Medulla oblongata (tissue), 1 donor: ENCODE measurements at regions not wholly inside any gene's neighbourhood (a gene's known extent, or its start where the extent isn't known, plus 50 kb on each side); places are given as distances from the start of the nearest gene placed in this dataset.
A peak's percentile ranks its signal among the peaks of the same experiment; 100 is the strongest.
"Not testable (repeated sequence)": the region's sequence is repeated elsewhere in the genome, so short reads cannot be mapped to it uniquely, and the experiment has no call there.

Experiments used
- DNase-seq: peaks from one replicate; pipeline ENCODE4 v3.0.0-alpha.2; 2015; ENCODE audit errors: extremely low spot score

DNA sequence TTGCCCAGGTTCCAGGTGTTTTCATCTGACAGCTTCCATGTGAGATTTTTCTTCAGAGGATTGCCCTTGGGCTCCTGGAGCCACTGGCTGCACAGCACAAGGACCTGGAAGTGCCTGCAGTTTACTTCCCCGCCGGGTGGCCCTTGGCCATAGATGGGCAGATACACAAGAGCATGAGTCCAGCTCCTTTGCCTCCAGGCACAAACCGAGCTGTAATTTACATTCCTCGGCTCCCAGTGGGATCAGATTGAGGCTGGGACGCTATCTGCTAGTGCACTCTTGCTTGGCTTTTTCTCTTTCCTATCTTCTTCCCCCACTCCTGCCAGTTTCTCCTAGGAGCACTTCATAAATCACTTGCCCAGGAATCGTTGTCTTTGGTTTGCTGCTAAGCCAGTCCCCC is 85.4 kb upstream of the RALY start:
- DNase-seq: no peak

DNA sequence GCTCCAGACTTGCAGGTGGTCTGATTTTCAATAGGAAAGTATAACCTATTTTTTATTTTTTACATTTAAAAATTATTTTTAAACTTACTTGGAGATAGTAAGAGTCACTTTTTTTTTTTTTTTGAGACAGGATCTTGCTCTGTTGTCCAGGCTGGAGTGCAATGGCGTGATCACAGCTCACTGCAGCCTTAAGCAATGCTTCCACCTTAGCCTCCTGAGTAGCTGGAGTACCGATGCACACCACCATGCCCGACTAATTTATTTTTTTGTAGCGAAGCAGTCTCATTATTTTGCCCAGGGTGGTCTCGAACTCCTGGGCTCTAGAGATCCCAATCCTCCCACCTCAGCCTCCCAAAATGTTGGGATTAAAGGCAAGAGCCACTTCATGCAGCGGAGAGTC is 84.8 kb upstream of the RALY start:
- no peak for DNase-seq

DNA sequence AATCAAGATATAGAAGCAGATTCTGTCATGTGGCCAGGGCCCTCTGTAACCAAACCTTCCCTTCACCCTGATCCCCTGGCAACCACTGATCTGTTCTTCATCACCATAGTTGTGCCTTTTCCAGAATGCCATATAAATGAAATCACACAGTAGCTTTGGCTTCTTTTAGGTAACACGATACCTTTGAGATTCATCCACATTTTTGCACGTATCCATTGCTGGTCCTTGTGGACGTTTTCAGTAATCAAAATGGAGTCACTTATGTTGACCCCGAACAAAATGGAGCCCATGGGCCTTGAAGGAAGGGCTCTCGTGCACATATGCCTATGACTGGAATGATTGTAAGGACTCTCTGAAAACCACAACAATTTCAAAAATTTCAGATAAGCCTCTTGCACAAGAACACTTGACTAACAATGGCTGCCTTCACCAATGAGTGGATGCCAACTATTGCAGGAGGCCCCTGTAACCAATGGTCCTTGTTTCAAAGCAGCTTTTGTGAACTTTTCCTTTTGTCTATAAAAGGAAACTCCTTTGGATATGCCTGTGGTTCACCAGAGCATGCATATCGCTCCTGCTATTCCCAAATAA is 84.3 kb upstream of the RALY start:
- no peak for DNase-seq

DNA sequence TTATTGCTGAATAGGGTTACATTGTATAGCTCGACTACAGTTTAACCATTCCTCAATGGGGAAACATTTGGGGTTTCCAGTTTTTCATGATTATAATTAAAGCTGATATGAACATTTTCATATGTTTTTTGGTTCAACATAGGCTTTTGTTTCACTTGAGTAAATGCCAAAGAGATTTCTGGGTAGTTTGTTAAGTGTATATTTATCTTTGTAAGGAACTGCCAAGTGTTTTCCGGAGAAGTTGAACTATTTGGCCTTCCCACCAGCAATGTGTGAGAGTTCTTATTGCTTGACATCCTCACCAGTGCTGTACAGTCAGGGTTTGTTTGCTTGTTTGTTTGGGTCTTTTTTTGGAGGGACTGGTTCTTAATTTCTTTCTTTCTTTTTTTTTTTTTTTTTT is 83.7 kb upstream of the RALY start:
- no peak for DNase-seq

DNA sequence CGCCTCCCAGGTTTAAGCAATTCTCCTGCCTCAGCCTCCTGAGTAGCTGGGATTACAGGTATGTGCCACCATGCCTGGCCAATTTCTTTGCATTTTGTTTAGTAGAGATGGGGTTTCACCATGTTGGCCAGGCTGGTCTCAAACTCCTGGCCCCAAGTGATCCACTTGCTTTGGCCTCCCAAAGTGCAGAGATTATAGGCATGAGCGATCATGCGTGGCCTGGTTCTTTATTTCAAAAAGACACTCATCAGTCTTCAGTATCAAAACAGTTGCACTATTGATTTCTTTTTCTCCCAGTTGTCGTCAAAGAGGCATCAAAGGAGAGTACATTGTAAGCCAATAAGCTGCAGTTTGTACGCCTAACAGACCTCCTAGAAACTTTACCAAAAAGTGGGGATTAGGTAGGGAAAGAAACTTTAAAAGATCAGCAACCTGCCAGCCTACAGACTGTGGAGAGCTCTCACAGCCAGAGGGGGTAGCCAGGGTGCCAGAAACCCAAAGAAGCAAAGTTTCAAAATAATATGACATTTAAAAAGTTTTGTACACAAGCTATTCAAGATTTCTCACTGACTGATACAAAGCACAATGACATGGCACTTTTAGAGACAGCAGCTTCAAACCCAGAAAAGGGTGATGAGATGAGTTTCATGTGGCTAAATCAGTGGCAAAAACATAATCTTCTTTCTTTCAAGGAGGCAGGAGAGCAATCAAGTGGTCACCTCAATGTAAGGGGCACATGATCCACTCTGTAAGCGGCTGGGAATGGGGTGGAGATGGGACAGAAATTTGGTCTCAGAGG is 83.0 kb upstream of the RALY start:
- DNase-seq: no peak

DNA sequence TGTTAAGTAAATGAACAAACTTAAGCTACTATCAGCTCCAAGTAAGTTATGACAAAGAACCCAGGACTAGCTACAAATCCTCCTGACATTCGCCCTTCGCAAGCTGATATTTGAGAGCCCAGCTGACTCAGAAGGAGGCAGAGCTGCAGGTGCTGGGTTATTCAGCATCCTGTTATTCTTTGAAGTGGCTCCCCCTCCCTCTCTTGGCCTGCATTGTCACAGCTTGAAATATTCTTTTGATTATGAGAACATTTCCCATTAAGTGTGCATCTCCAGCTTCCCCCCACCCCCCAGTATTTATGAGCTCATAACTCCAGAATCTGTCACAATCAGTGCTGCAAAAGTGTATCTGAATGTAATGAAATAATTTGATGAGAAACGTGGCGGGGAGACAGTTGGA is 78.8 kb upstream of the RALY start:
- no peak for DNase-seq

DNA sequence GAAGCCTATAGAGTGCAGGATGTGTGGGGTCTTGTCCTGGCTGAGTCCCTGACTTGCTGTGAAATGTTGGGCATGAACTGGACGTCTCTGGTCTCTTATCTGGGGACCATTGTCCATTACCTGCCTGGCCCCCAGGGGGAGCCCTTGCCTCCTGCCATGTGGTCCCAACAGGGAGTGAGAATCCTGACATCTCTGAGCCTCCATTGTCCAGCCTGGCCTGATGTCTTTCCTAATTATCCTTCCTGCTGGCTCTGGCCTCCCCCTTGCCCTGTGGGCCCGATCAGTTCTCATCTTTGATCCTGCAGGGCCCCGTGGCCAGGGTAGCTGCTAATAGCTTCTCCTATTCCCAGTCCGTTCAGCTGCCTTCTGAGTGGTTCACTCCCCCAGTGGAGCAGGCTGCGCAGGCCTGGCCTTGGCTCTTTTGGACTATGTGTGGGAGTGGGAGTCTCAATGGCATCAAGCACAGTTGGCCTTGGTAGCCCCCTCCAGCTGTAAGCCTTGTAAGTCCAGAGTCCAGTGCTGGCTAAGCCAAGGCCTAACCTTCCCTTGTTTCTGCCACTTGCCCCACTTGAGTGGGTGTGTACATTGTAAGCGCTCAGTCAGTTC is 77.9 kb upstream of the RALY start:
- DNase-seq: no peak

DNA sequence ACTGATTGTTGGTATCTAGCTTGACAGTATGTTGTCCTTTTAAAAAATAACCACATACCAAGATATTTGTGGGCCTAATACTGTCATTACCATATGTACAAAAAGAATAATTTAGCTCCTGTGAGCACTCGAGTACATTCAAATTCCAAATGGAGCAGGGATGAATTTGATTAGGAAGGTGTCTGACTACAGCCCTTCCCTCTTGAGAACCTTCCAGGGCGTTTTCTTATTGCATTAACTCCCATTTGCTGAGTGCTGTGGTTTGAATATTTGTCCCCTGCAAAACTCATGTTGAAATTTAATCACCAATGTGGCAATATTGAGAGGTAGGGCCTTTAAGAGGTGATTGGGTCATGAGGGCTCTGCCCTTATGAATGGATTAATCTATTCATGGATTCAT is 76.9 kb upstream of the RALY start:
- no peak for DNase-seq

DNA sequence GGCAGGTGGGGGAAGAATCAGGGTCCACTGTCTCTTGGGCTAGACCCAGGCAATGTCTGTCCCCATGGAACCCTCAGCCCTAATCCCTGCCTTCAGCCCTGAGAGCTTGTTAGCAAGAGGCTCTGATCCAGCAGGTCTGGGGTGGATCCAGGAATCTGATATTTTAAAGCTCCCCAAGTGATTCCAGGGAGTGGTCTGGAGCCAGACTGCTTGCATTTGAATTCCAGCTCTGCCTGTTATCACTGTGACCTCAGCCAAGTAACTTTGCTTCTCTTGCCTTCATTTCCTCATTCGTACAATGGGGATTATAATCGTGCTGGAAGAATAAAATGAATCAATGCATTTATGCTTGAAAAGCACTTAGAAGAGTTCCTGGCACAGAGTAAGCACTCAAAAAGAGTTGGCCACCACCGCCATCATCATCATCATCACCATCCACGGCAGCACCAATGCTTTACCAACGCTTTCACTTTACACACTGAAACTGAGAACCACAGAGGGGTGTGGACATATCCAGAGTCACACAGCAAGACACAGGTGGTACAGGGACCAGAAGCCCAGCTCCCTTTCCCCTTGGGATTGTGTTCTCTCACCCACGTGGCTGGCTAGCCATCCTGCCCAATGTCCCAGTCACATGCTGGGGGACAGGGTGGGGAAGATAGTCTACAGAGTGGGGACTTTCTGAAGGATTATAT is 75.7 kb upstream of the RALY start:
- no peak for DNase-seq

DNA sequence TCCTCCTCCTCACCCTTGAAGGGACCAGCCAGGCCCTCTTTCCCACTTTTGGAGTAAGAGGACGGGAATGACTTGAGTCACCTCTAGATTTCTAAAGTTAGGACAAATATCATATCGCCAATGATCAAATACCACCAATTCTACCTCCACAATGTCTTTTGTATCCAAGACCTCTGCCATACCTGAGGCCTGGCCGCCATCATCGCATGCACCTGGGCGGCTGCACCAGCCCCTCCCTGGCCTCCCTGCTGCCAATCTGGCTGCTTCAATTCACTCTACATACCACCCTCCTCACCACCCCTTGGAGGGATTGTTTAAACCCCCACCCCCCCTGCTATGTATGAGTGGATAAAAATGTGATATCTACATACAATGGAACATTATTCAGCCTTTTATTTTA is 75.0 kb upstream of the RALY start:
- no peak for DNase-seq

DNA sequence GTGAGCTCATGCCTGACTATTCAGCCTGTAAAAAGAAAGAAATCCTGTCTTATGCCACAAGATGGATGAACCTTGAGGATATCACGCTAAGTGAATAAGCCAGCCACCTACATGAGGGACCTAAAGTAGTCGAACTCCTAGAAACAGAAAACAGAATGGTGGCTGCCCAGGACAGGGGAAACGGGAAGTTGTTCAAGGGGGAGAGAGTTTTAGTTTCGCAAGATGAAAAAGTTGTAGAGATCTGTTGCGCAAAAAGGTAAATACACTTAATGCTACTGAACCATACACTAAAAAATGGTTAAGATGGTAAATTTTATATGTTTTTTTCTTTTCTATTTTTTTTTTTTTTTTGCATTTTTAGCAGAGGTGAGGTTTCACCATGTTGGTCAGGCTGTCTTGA is 74.1 kb upstream of the RALY start:
- peak; percentile 13 for DNase-seq

DNA sequence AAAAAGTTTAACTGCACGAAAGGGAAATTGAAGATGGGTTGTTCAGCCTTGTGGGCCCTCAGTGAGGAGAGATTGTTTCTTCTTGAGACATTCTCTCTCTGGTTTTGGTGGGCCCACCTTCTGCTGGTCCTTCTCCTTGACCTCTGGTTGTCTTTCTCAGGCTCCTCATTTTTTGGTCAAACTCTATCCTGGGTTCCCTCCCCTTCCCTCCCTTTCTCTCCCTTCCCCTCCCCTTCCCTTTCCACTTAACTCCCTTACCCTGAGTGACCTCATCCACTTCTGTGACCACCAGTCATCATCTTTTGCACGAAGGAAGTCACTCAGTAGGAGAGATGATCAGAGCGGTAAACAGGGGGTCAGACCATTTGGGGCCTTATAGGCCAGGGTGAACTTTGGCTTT is 71.5 kb upstream of the RALY start:
- DNase-seq: no peak

DNA sequence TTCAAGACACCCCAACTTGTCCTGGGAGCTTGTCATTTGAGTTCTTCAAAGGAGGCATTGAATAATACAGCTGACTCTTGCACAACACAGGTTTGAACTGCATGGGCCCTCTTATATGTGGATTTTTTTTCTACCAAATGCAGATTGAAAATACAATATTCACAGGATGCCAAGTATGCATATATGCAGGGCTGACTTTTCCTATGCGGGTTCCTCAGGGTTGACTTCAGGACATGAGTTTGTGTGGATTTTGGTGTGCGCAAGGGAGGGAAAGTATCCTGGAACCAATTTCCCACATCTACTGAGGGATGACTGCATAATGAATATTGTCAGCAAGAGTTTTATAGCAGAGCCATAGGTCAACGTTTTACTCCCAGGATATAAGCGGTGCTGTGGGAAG is 70.0 kb upstream of the RALY start:
- DNase-seq: no peak

DNA sequence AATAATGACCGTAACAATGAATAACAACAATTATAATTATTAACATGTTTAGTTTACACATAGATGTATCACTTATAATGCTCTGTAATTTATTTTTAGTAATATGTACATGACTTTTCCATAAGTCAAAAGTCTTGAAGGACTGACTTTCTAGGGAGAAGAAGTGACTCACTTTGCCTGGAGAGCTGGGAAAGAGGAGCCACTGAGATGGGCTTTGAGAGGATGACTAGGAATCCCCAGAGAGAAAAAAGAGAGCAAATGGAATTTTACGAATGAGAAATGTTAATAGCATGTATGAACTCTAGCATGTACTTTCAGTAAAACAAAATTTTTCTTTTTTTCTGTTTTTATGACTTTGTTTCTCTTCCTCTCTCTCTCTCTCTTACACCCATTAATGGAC is 67.8 kb upstream of the RALY start:
- DNase-seq: no peak

DNA sequence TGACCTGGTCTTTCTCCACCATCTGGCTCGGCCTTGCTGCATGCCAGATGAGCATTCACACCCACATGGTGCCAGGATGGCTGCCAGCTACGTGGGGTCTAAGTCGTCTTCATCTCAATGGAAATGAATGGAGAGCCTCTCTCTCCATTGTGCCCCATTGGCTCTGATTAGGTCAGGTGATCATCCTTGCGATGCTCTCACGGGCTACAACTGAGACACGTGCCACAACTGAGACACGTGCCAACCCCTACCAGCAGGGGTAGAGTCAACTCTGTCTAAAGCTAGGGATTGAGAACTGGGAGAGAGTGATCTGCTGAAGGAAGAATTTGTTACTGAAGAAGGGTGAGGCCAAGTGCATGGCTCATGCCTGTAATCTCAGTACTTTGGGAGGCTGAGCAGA is 67.3 kb upstream of the RALY start:
- no peak for DNase-seq

DNA sequence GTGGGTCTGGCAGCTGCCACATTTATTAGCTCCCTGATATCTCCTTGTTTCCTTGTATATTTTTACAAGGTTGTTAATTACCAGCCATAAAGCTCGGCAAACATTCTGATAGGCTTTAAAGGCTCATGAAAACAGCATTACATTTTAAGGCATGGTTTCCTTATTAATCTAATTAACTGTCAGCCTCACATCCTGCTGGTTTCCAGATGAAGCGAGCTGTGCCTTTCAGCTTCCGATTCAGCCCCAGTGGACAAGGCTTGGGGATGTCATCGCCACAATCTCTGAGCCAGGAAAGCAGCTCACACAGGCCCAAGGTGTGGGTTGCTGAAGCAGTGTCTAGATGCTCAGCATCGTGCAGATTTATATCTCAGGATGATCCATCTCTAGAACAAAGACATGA is 66.0 kb upstream of the RALY start:
- no peak for DNase-seq

DNA sequence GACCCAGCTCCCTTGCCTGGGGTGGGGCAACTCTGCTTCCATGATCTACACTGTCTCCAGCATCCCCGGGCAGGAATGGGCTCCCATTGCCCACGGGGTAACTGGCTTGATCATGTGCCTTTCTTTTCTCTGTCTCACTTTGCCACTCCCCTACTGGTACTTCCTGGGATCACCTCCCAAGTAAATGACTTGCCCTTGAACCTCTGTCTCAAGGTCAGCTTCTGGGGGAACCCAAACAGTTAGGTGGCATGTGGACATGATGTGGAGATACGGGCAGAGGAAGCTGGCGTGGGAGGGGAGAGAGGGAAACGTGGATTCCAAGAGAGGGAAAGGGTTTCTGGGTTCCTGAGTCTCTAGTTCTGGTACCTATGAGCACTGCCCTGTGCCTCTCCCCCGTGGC is 63.8 kb upstream of the RALY start:
- no peak for DNase-seq

DNA sequence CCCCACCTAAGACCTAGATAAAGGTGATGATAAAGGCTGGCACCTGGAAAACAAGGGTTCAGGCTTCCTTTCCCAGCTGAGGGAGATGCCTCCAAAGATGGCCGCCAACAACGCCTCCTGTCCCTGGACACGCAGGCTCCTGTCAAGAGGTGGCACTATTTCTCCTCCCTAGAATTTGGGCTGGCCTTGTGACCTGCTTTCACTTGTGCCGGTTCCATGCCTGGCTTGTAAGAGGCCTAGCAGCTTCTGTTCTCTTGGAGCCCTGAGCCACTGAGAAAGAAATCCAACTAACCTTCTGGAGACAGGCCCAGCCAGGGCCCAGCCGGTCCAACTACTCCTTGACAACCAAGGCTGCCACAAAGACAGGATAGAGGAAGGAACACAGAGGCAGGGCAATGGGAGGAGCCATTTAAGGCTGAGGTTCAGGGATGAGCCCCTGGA is 60.2 kb upstream of the RALY start:
- peak; percentile 97 for DNase-seq

DNA sequence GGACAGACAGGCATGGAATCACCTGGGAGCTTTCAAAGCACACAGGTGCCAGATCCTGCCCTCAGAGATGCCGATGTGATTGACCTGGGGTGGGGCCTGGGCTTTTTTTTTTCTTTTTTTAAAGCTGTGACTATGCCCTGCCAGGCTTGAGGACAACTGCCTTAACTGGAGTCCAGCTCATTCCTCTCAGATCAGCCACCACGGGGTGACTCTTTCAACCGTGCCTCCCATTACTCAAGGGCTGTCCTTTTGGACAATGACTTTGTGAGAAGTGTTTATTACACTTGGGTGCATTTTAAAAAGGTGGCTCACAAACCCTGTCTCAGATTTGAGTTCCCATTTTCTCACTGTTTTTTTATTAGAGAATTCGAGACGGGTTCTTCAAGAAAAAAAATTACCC is 57.1 kb upstream of the RALY start:
- peak; percentile 68 for DNase-seq

DNA sequence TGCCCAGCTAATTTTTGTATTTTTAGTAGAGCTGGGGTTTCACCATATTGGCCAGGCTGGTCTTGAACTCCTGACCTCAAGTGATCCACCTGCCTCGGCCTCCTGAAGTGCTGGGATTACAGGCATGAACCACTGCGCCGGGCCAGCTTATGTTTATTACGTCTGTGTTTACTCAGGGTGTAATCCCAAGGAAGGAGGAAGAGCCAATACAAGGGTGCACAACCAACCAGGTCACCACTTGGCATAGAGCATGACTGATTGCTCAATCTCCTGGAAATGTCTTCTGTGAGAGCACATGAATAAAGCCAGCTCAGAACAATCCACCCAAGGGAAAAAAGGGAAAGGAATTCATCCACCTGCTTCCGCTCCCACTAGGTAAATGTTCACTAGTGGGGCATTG is 54.7 kb upstream of the RALY start:
- DNase-seq: not testable (repeated sequence)

DNA sequence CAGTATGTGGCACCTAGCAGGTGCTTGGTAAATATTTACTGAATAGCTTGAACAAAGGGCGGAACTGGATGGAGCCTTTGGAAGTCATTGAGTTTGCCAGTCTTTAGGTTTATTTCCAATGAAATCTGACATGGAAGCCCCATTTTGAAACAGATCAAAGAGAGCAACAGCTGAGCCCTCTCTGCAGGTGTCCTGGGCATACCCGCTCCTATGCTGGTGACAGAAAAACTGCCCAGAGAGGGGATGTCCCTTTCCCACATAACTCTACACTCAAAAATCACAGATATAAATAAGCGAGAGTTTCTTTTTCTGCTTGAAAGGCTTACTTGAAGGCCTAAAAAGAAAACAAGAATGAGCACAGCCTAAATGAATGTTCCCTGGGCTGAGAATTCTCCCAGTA is 53.0 kb upstream of the RALY start:
- DNase-seq: no peak
